Keratinocyte (primary cell): ENCODE measurements at regions not wholly inside any gene's neighbourhood (a gene's known extent, or its start where the extent isn't known, plus 50 kb on each side); places are given as distances from the start of the nearest gene placed in this dataset.

Experiments used
- EZH2 ChIP-seq: IDR thresholded peaks from one replicate; pipeline ENCODE4 v1.6.1; 2012; ENCODE audit warnings: inconsistent platforms, mild to moderate bottlenecking, low read length, moderate library complexity
- TF ChIP-seq, protein P1 (sequence below), 3 experiments: IDR thresholded peaks in 1 of 3; conservative IDR thresholded peaks in 1 of 3; optimal IDR thresholded peaks in 1 of 3; 2 replicates in 2 of 3; 3 replicates in 1 of 3; pipeline versions ENCODE3 to v1.5.1; 2011; ENCODE audit warnings: low read length in 3 of 3, mild to moderate bottlenecking in 3 of 3, moderate library complexity in 2 of 3, control low read depth in 1 of 3, inconsistent platforms in 1 of 3; ENCODE audit not compliant: insufficient read depth in 2 of 3; ENCODE audit errors: extremely low read depth in 1 of 3

DNA sequence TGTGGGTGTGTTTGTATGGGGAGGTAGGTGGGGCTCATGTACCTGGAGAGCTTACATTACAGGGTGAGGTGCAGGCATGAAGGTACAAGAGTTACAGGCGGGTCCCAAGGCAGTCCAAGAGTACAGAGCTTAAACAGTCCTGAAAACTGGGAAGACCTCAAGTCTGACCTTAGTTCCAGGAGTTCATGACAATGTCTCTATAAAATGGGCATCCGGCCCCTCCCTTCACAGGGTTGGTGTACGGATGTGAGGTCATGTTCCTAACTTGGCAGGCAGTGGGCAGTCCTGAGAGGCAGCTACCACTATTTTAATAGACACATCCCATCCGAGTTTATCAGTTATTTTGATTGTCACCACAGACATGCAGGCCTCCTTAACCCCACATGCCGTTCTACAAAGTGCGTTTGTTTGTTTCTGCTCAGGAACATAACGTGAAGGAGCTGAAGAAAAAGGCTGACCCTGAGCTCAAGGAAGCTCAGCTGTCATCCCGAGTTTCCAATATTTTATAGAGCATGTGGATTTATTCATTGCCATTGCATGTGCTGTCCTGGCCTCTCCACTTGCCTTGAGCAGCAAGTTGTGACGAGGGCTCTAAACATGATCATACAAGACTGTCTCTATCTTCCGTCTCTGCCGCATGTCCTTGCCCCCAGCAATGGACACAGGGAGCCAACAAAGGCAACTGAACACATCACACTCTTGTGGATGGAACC lies 647.5 kb upstream of the IGFBP3 start:
- no peak for TF ChIP-seq EZH2
- TF ChIP-seq, protein P1, sequence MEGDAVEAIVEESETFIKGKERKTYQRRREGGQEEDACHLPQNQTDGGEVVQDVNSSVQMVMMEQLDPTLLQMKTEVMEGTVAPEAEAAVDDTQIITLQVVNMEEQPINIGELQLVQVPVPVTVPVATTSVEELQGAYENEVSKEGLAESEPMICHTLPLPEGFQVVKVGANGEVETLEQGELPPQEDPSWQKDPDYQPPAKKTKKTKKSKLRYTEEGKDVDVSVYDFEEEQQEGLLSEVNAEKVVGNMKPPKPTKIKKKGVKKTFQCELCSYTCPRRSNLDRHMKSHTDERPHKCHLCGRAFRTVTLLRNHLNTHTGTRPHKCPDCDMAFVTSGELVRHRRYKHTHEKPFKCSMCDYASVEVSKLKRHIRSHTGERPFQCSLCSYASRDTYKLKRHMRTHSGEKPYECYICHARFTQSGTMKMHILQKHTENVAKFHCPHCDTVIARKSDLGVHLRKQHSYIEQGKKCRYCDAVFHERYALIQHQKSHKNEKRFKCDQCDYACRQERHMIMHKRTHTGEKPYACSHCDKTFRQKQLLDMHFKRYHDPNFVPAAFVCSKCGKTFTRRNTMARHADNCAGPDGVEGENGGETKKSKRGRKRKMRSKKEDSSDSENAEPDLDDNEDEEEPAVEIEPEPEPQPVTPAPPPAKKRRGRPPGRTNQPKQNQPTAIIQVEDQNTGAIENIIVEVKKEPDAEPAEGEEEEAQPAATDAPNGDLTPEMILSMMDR (optimal IDR thresholded peaks at IDR 0.05 in 1 of 3, IDR thresholded peaks at IDR 0.05 in 1 of 3, conservative IDR thresholded peaks at IDR 0.05 in 1 of 3; ENCODE audit: extremely low read depth in 1 of 3, insufficient read depth in 2 of 3, low read length in 3 of 3) = no peak
